H1 (cell line): ENCODE measurements at regions not wholly inside any gene's neighbourhood (a gene's known extent, or its start where the extent isn't known, plus 50 kb on each side); places are given as distances from the start of the nearest gene placed in this dataset.

Experiments
- CTBP2 ChIP-seq: IDR thresholded peaks from 2 replicates; pipeline ENCODE4 v1.7.0; 2011; ENCODE audit warnings: borderline replicate concordance, mild to moderate bottlenecking, moderate library complexity, mixed read lengths, low read length; ENCODE audit not compliant: insufficient read depth, insufficient read length
- CTCF ChIP-seq, 3 experiments: IDR thresholded peaks; 1 replicate in 2 of 3; 2 replicates in 1 of 3; pipeline versions ENCODE4 v1.5.1 to v1.6.1; 2011; ENCODE audit warnings: low read length in 3 of 3, mild to moderate bottlenecking in 3 of 3, inconsistent platforms in 2 of 3, low read depth in 1 of 3, moderate library complexity in 1 of 3; ENCODE audit not compliant: insufficient read depth in 1 of 3; ENCODE audit errors: control extremely low read depth in 1 of 3
- EP300 ChIP-seq, 2 experiments: IDR thresholded peaks; 1 replicate in 1 of 2; 2 replicates in 1 of 2; pipeline ENCODE4 v1.6.1; 2011 to 2012; ENCODE audit warnings: low read depth in 2 of 2, low read length in 2 of 2, mild to moderate bottlenecking in 2 of 2, borderline replicate concordance in 1 of 2, inconsistent platforms in 1 of 2, moderate library complexity in 1 of 2
- EZH2 ChIP-seq: fragments of 200-600 bp; sonication (generic); IDR thresholded peaks from 2 replicates; pipeline ENCODE4 v1.7.1; 2012; ENCODE audit warnings: low read depth, mild to moderate bottlenecking, moderate library complexity, low read length, inconsistent platforms; ENCODE audit not compliant: severe bottlenecking
- MAX ChIP-seq: IDR thresholded peaks from 2 replicates; pipeline ENCODE4 v1.6.1; 2012; ENCODE audit warnings: inconsistent platforms
- POLR2A ChIP-seq, 2 experiments: IDR thresholded peaks; 1 replicate in 1 of 2; 2 replicates in 1 of 2; pipeline ENCODE4 v1.6.1; 2011; ENCODE audit warnings: low read depth in 2 of 2, low read length in 2 of 2, mild to moderate bottlenecking in 2 of 2; ENCODE audit errors: control extremely low read depth in 1 of 2
- POLR2AphosphoS5 ChIP-seq: IDR thresholded peaks from 2 replicates; pipeline ENCODE4 v1.6.1; 2011; ENCODE audit warnings: low read depth, low read length
- RAD21 ChIP-seq, 2 experiments: IDR thresholded peaks in 1 of 2; conservative IDR thresholded peaks in 1 of 2; 2 replicates each; pipeline ENCODE4 v1.6.1; 2011; ENCODE audit warnings: low read depth in 2 of 2, low read length in 2 of 2, improper control_type of control experiment in 1 of 2, inconsistent platforms in 1 of 2, mild to moderate bottlenecking in 1 of 2, moderate library complexity in 1 of 2
- RNF2 ChIP-seq: fragments of 200-900, 300-1000 bp; sonication (generic); IDR thresholded peaks from 2 replicates; pipeline ENCODE4 v1.7.1; 2016; ENCODE audit warnings: borderline replicate concordance, low read depth, mild to moderate bottlenecking, antibody characterized with exemption, low read length; ENCODE audit not compliant: poor library complexity, severe bottlenecking; ENCODE audit errors: missing control alignments
- SP1 ChIP-seq: IDR thresholded peaks from 2 replicates; pipeline ENCODE4 v1.6.1; 2011; ENCODE audit warnings: low read depth, low read length
- SRF ChIP-seq: IDR thresholded peaks from 2 replicates; pipeline ENCODE4 v1.6.1; 2011; ENCODE audit warnings: mild to moderate bottlenecking, low read depth, low read length, moderate library complexity
- TBP ChIP-seq: IDR thresholded peaks from 2 replicates; pipeline ENCODE4 v1.6.1; 2011; ENCODE audit warnings: low read depth, low read length, improper control_type of control experiment
- TCF12 ChIP-seq: IDR thresholded peaks from 2 replicates; pipeline ENCODE4 v1.6.1; 2011; ENCODE audit warnings: low read depth, mild to moderate bottlenecking, low read length
- TEAD4 ChIP-seq: IDR thresholded peaks from 2 replicates; pipeline ENCODE4 v1.6.1; 2012; ENCODE audit warnings: low read depth, low read length, inconsistent platforms, mixed read lengths

GRCh38 chr13:34361560-34361959 lies 543.6 kb downstream of the RFC3 start:
- TF ChIP-seq TBP (no peak), CTCF (IDR thresholded peaks at IDR 0.05; ENCODE audit: control extremely low read depth in 1 of 3, insufficient read depth in 1 of 3, low read depth in 1 of 3, low read length in 3 of 3) (no peak), EZH2 (no peak), TEAD4 (no peak), TCF12 (no peak), SP1 (no peak), POLR2AphosphoS5 (no peak), POLR2A (IDR thresholded peaks at IDR 0.05; ENCODE audit: control extremely low read depth in 1 of 2, low read depth in 2 of 2, low read length in 2 of 2) (no peak), EP300 (IDR thresholded peaks at IDR 0.05; ENCODE audit: borderline replicate concordance in 1 of 2, low read depth in 2 of 2, low read length in 2 of 2) (no peak), SRF (no peak), RNF2 (no peak), CTBP2 (no peak), RAD21 (IDR thresholded peaks at IDR 0.05 in 1 of 2, conservative IDR thresholded peaks at IDR 0.05 in 1 of 2; ENCODE audit: low read depth in 2 of 2, low read length in 2 of 2) (no peak), MAX (no peak)
